ENCODE measurements at regions not wholly inside any gene's neighbourhood (a gene's known extent, or its start where the extent isn't known, plus 50 kb on each side); places are given as distances from the start of the nearest gene placed in this dataset.

DNA sequence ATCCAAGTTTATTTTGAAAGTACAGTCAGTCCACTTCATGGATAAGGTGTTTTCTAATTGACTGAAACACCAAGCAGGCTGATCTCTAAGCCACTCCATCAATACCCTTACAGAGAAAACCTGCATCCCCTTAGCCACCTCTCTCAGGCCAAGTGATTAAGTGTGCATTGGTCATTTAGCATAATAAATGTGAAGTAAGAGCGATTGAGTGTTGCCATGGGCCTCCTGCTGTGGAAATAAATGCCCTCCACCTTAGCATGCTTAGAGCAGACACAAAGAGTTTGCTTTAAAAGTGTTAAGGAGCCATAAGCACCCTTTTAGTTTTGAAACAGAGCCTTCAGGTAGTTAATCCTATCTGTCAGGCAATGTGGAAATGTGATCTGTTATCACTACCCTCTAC lies 386.5 kb downstream of the GPAT3 start:
- no peaks in the 10 kb centered on the region for H3K9me3 ChIP-seq (ENCODE audit: control insufficient read depth in 4 of 4, low read length in 3 of 4)
- no peak overlapping the region for H3K4me3 ChIP-seq (ENCODE audit: low read depth in 1 of 3, low read length in 3 of 3)
- H3K27ac ChIP-seq (ENCODE audit: low read depth in 1 of 2, low read length in 2 of 2) = no peak overlapping the region
- no peak overlapping the region for H3K9ac ChIP-seq (ENCODE audit: low read depth in 1 of 2, low read length in 2 of 2)
- TF ChIP-seq HNF4G (IDR thresholded peaks at IDR 0.05) = no peak
- no peak for TF ChIP-seq FOXA2 (IDR thresholded peaks at IDR 0.05)
- TF ChIP-seq, protein P1, sequence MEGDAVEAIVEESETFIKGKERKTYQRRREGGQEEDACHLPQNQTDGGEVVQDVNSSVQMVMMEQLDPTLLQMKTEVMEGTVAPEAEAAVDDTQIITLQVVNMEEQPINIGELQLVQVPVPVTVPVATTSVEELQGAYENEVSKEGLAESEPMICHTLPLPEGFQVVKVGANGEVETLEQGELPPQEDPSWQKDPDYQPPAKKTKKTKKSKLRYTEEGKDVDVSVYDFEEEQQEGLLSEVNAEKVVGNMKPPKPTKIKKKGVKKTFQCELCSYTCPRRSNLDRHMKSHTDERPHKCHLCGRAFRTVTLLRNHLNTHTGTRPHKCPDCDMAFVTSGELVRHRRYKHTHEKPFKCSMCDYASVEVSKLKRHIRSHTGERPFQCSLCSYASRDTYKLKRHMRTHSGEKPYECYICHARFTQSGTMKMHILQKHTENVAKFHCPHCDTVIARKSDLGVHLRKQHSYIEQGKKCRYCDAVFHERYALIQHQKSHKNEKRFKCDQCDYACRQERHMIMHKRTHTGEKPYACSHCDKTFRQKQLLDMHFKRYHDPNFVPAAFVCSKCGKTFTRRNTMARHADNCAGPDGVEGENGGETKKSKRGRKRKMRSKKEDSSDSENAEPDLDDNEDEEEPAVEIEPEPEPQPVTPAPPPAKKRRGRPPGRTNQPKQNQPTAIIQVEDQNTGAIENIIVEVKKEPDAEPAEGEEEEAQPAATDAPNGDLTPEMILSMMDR (IDR thresholded peaks at IDR 0.05; ENCODE audit: low read depth, low read length, missing input control) = no peak
- no peak for TF ChIP-seq RAD21 (IDR thresholded peaks at IDR 0.05)
- TF ChIP-seq EGR1 (IDR thresholded peaks at IDR 0.05; ENCODE audit: low read depth in 2 of 2) = no peak
- TF ChIP-seq TAF1 (conservative IDR thresholded peaks at IDR 0.05) = no peak
- TF ChIP-seq, protein P2, sequence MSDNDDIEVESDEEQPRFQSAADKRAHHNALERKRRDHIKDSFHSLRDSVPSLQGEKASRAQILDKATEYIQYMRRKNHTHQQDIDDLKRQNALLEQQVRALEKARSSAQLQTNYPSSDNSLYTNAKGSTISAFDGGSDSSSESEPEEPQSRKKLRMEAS (IDR thresholded peaks at IDR 0.05) = no peak
- TF ChIP-seq, protein P3, sequence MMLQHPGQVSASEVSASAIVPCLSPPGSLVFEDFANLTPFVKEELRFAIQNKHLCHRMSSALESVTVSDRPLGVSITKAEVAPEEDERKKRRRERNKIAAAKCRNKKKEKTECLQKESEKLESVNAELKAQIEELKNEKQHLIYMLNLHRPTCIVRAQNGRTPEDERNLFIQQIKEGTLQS (IDR thresholded peaks at IDR 0.05) = no peak
- TF ChIP-seq FOXA1 (IDR thresholded peaks at IDR 0.05) = no peak
- no peak for TF ChIP-seq YY1 (IDR thresholded peaks at IDR 0.05)
- TF ChIP-seq, protein P4, sequence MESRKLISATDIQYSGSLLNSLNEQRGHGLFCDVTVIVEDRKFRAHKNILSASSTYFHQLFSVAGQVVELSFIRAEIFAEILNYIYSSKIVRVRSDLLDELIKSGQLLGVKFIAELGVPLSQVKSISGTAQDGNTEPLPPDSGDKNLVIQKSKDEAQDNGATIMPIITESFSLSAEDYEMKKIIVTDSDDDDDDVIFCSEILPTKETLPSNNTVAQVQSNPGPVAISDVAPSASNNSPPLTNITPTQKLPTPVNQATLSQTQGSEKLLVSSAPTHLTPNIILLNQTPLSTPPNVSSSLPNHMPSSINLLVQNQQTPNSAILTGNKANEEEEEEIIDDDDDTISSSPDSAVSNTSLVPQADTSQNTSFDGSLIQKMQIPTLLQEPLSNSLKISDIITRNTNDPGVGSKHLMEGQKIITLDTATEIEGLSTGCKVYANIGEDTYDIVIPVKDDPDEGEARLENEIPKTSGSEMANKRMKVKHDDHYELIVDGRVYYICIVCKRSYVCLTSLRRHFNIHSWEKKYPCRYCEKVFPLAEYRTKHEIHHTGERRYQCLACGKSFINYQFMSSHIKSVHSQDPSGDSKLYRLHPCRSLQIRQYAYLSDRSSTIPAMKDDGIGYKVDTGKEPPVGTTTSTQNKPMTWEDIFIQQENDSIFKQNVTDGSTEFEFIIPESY (IDR thresholded peaks at IDR 0.05) = no peak
- no peak for TF ChIP-seq JUND (IDR thresholded peaks at IDR 0.05)
- TF ChIP-seq GABPA (IDR thresholded peaks at IDR 0.05 in 1 of 2, conservative IDR thresholded peaks at IDR 0.05 in 1 of 2) = no peak
- no peak for TF ChIP-seq HNF4A (conservative IDR thresholded peaks at IDR 0.05)
- no peak for TF ChIP-seq SP1 (IDR thresholded peaks at IDR 0.05)
- TF ChIP-seq NR2F2 (IDR thresholded peaks at IDR 0.05) = no peak
- no peak for TF ChIP-seq RXRA (IDR thresholded peaks at IDR 0.05)
- TF ChIP-seq, protein P5, sequence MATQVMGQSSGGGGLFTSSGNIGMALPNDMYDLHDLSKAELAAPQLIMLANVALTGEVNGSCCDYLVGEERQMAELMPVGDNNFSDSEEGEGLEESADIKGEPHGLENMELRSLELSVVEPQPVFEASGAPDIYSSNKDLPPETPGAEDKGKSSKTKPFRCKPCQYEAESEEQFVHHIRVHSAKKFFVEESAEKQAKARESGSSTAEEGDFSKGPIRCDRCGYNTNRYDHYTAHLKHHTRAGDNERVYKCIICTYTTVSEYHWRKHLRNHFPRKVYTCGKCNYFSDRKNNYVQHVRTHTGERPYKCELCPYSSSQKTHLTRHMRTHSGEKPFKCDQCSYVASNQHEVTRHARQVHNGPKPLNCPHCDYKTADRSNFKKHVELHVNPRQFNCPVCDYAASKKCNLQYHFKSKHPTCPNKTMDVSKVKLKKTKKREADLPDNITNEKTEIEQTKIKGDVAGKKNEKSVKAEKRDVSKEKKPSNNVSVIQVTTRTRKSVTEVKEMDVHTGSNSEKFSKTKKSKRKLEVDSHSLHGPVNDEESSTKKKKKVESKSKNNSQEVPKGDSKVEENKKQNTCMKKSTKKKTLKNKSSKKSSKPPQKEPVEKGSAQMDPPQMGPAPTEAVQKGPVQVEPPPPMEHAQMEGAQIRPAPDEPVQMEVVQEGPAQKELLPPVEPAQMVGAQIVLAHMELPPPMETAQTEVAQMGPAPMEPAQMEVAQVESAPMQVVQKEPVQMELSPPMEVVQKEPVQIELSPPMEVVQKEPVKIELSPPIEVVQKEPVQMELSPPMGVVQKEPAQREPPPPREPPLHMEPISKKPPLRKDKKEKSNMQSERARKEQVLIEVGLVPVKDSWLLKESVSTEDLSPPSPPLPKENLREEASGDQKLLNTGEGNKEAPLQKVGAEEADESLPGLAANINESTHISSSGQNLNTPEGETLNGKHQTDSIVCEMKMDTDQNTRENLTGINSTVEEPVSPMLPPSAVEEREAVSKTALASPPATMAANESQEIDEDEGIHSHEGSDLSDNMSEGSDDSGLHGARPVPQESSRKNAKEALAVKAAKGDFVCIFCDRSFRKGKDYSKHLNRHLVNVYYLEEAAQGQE (IDR thresholded peaks at IDR 0.05) = no peak
- DNase-seq (ENCODE audit: low spot score) = no peak
- WGBS = 25% methylated on average over 1 of the region's 1 CpG
- no peaks in the 10 kb centered on the region for H3K27me3 ChIP-seq (ENCODE audit: control insufficient read depth in 4 of 4, insufficient read depth in 4 of 4, low read length in 3 of 4)
- no peaks in the 10 kb centered on the region for H3K4me1 ChIP-seq (ENCODE audit: control insufficient read depth in 4 of 4, insufficient read depth in 4 of 4, low read length in 3 of 4)
- H3K36me3 ChIP-seq (ENCODE audit: control insufficient read depth in 4 of 4, insufficient read depth in 3 of 4, low read depth in 1 of 4, low read length in 3 of 4) = no peaks in the 10 kb centered on the region
